IMR-90 (cell line): ENCODE measurements at regions not wholly inside any gene's neighbourhood (a gene's known extent, or its start where the extent isn't known, plus 50 kb on each side); places are given as distances from the start of the nearest gene placed in this dataset.

Experiments
- ATAC-seq: fragments of 200-7000 bp; cut with Tn5 transposase; 2 replicates; pipeline ENCODE4 v1.9.1; 2020; ENCODE audit warnings: low read depth, mild to moderate bottlenecking, moderate library complexity
- BruUV-seq: library from RNA; stranded (reverse); fragments of 400-500 nt; replicated peaks from 2 replicates; lab custom pipeline; 2021; lab: Mats Ljungman, UMichigan
- CTCF ChIA-PET: fragments of 300-600 bp; formaldehyde crosslinking; extraction: SDS; loops from one replicate; lab custom pipeline; 2021; ENCODE audit warnings: antibody characterized with exemption; lab: Yijun Ruan, JAX
- POLR2A ChIA-PET: fragments of 300-600 bp; sonication (Branson Sonifier 250); formaldehyde crosslinking; loops from one replicate; lab custom pipeline; 2022; ENCODE audit warnings: antibody characterized with exemption; ENCODE audit not compliant: unreplicated experiment; lab: Charles Lee
- DNase-seq: peaks from one replicate; pipeline ENCODE4 v3.0.0; 2013
- H2AFZ ChIP-seq: replicated peaks from 2 replicates; pipeline ENCODE3; 2013; ENCODE audit warnings: low read length, mild to moderate bottlenecking; ENCODE audit not compliant: poor library complexity
- H2AK5ac ChIP-seq: 2 replicates; pipeline ENCODE4 v1.6.1; 2013; ENCODE audit warnings: low read depth, low read length, inconsistent platforms
- H2AK9ac ChIP-seq: replicated peaks from 2 replicates; pipeline ENCODE3; 2013; ENCODE audit warnings: mild to moderate bottlenecking, low read depth, low read length, moderate library complexity; ENCODE audit not compliant: poor library complexity
- H2BK120ac ChIP-seq: 2 replicates; pipeline ENCODE4 v1.6.1; 2013; ENCODE audit warnings: low read depth, low read length, inconsistent platforms
- H2BK15ac ChIP-seq: 3 replicates; pipeline ENCODE4 v1.6.1; 2013; ENCODE audit warnings: low read depth, low read length, inconsistent platforms
- H2BK20ac ChIP-seq: 2 replicates; pipeline ENCODE4 v1.6.1; 2013; ENCODE audit warnings: low read depth, mild to moderate bottlenecking, inconsistent platforms, low read length, moderate library complexity
- H2BK5ac ChIP-seq: 2 replicates; pipeline ENCODE4 v1.6.1; 2013; ENCODE audit warnings: mild to moderate bottlenecking, low read depth, low read length, inconsistent platforms; ENCODE audit not compliant: poor library complexity, severe bottlenecking
- H3K14ac ChIP-seq: replicated peaks from 2 replicates; pipeline ENCODE4 v1.6.1; 2013; ENCODE audit warnings: low read depth, low read length, inconsistent platforms
- H3K18ac ChIP-seq: 2 replicates; pipeline ENCODE4 v1.6.1; 2013; ENCODE audit warnings: low read depth, low read length, control low read depth
- H3K23ac ChIP-seq: 2 replicates; pipeline ENCODE4 v1.6.1; 2013; ENCODE audit warnings: low read depth, low read length, inconsistent platforms
- H3K27ac ChIP-seq: 2 replicates; pipeline ENCODE4 v1.5.1; 2013; ENCODE audit warnings: mild to moderate bottlenecking, control low read depth, low read length; ENCODE audit not compliant: insufficient read depth
- H3K27me3 ChIP-seq: 2 replicates; pipeline ENCODE4 v1.6.1; 2013; ENCODE audit warnings: low read length; ENCODE audit not compliant: control insufficient read depth, insufficient read depth
- H3K36me3 ChIP-seq: 2 replicates; pipeline ENCODE4 v1.6.1; 2013; ENCODE audit warnings: low read length, mixed read lengths; ENCODE audit not compliant: control insufficient read depth, insufficient read depth
- H3K4ac ChIP-seq: 2 replicates; pipeline ENCODE4 v1.6.1; 2013; ENCODE audit warnings: low read depth, low read length, inconsistent platforms
- H3K4me1 ChIP-seq: 2 replicates; pipeline ENCODE4 v1.6.1; 2013; ENCODE audit warnings: low read length, mixed read lengths; ENCODE audit not compliant: control insufficient read depth, insufficient read depth
- H3K4me2 ChIP-seq: 2 replicates; pipeline ENCODE4 v1.6.1; 2013; ENCODE audit warnings: low read depth, mild to moderate bottlenecking, control low read depth, low read length, moderate library complexity
- H3K4me3 ChIP-seq: 2 replicates; pipeline ENCODE4 v1.5.1; 2013; ENCODE audit warnings: low read depth, mild to moderate bottlenecking, control low read depth, low read length, moderate library complexity; ENCODE audit not compliant: insufficient read depth
- H3K56ac ChIP-seq: 2 replicates; pipeline ENCODE4 v1.6.1; 2013; ENCODE audit warnings: low read length, inconsistent platforms; ENCODE audit not compliant: insufficient read depth; ENCODE audit errors: extremely low read depth
- H3K79me1 ChIP-seq, 2 experiments: 2 replicates each; pipeline ENCODE4 v1.6.1; 2013; ENCODE audit warnings: low read length in 2 of 2, inconsistent platforms in 1 of 2, low read depth in 1 of 2
- H3K9ac ChIP-seq: 2 replicates; pipeline ENCODE4 v1.6.1; 2013; ENCODE audit warnings: low read depth, low read length, control low read depth
- H3K9me1 ChIP-seq: 2 replicates; pipeline ENCODE4 v1.6.1; 2013; ENCODE audit warnings: low read length, inconsistent platforms; ENCODE audit not compliant: insufficient read depth
- H3K9me3 ChIP-seq: 2 replicates; pipeline ENCODE4 v1.6.1; 2013; ENCODE audit warnings: low read length; ENCODE audit not compliant: control insufficient read depth, insufficient read depth
- H4K20me1 ChIP-seq: 2 replicates; pipeline ENCODE4 v1.6.1; 2013; ENCODE audit warnings: low read length, inconsistent platforms; ENCODE audit not compliant: insufficient read depth
- H4K5ac ChIP-seq: 2 replicates; pipeline ENCODE4 v1.6.1; 2013; ENCODE audit warnings: mild to moderate bottlenecking, low read depth, low read length, control low read depth
- H4K8ac ChIP-seq, 2 experiments: 2 replicates each; pipeline ENCODE4 v1.6.1; 2013; ENCODE audit warnings: low read depth in 2 of 2, low read length in 2 of 2, control low read depth in 1 of 2, inconsistent platforms in 1 of 2
- H4K91ac ChIP-seq: 2 replicates; pipeline ENCODE4 v1.6.1; 2013; ENCODE audit warnings: low read depth, low read length, inconsistent platforms; ENCODE audit not compliant: insufficient read depth
- MAFK ChIP-seq: IDR thresholded peaks from 2 replicates; pipeline ENCODE4 v1.6.1; 2012; ENCODE audit warnings: low read depth, low read length, improper control_type of control experiment
- WGBS, 2 experiments: methylation state at CpG; one replicate each; pipeline versions ENCODE4 v1.1.5 to v1.1.7; 2013; ENCODE audit warnings: missing lambda C conversion rate in 2 of 2; ENCODE audit not compliant: insufficient read length in 1 of 2; ENCODE audit errors: extremely low coverage in 2 of 2; 5-methylcytosine and 5-hydroxymethylcytosine counted together
- dilution Hi-C: fragments of 300-500 bp; cut with HindIII; formaldehyde crosslinking; loops from one replicate; pipeline ENCODE4 v1.14.3; 2018; ENCODE audit warnings: low sequenced_read_pairs; ENCODE audit not compliant: unreplicated experiment
- in situ Hi-C: fragments of 300-500 bp; cut with MboI; formaldehyde crosslinking; loops from 3 replicates; pipeline ENCODE4 v1.14.3; 2019; ENCODE audit warnings: low sequenced_read_pairs, inconsistent platforms, mixed read lengths
- intact Hi-C: fragments of 100-400 bp; cut with micrococcal nuclease; formaldehyde crosslinking; loops from 2 replicates; pipeline ENCODE4 v1.10.0; 2022
- TF ChIP-seq, protein P1 (sequence below): fragments of 150-350 bp; IDR thresholded peaks from 2 replicates; pipeline ENCODE4 v1.6.1; 2016; ENCODE audit warnings: low read depth, mild to moderate bottlenecking, low read length, moderate library complexity, borderline replicate concordance

DNA sequence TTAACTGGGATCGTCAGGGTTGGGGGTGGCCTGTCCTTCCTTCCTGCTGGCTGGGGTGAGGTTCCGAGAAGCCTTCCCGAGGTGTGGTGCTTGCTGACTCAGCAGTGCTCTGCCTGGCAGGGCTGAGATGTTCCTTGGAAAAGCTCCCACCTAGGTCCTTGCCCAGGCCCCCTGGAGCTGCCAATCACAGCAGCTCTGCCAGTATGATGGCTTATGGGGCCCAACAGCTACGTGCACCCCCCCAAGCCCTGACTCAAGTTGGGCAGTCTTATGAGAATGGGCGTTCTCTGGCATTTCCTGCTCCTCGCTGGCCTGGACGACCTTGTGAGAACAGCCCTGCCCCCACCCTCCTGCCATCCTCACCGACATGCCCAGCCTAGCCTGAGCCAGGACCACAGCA is 292.2 kb upstream of the CRY1 start:
- Histone ChIP-seq H4K91ac (no peak overlapping the region), H3K36me3 (no peaks in the 10 kb centered on the region), H3K4me1 (peaks cover under 1% of the 10 kb centered on the region; the same call in 1 of the 2 replicates), H3K27me3 (no peaks in the 10 kb centered on the region), H2BK15ac (no peak overlapping the region), H4K20me1 (no peaks in the 10 kb centered on the region), H3K14ac (no peak overlapping the region), H2BK20ac (no peak overlapping the region), H3K9me1 (0 out of 2 replicates have a peak, but pooled peaks cover 4% of the 10 kb centered on the region), H3K79me1 (no peaks in the 10 kb centered on the region), H3K23ac (no peak overlapping the region), H2AK9ac (peak overlapping the region; percentile 24), H3K9me3 (peaks cover 6% of the 10 kb centered on the region), H2BK120ac (no peak overlapping the region), H4K8ac (no peak overlapping the region), H3K9ac (no peak overlapping the region), H2AFZ (no peak overlapping the region), H3K18ac (no peak overlapping the region), H3K4ac (no peak overlapping the region), H2AK5ac (no peak overlapping the region), H3K56ac (no peak overlapping the region), H3K4me2 (no peak overlapping the region), H3K27ac (no peak overlapping the region), H4K5ac (no peak overlapping the region), H2BK5ac (no peak overlapping the region), H3K4me3 (no peak overlapping the region)
- in situ Hi-C loops (no loop called here), intact Hi-C loops (no loop called here), dilution Hi-C loops (no loop called here)
- TF ChIP-seq, protein P1, sequence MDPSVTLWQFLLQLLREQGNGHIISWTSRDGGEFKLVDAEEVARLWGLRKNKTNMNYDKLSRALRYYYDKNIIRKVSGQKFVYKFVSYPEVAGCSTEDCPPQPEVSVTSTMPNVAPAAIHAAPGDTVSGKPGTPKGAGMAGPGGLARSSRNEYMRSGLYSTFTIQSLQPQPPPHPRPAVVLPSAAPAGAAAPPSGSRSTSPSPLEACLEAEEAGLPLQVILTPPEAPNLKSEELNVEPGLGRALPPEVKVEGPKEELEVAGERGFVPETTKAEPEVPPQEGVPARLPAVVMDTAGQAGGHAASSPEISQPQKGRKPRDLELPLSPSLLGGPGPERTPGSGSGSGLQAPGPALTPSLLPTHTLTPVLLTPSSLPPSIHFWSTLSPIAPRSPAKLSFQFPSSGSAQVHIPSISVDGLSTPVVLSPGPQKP = no peak
- TF ChIP-seq MAFK = peak; percentile 78
- WGBS, 2 experiments = 100% methylated on average over 1 of the region's 8 CpGs; no CpG with 5 or more reads in 1 of the 2 experiments
- POLR2A ChIA-PET = no interaction called here
- no TSS peak for BruUV-seq
- no peak for ATAC-seq
- CTCF ChIA-PET = no interaction called here
- DNase-seq = no peak
